Natural killer cell treated with Interleukin-12 subunit alpha and Interleukin-12 subunit beta and Interleukin-15 and Interleukin-18, amount 100 ng/mL, for 72 hours (primary cell): ENCODE measurements at regions not wholly inside any gene's neighbourhood (a gene's known extent, or its start where the extent isn't known, plus 50 kb on each side); places are given as distances from the start of the nearest gene placed in this dataset.

Experiments
- ATAC-seq, 2 donors: fragments of 150-1000 bp; cut with Tn5 transposase in 1 of 2; sonication (Bioruptor Pico), chemical (Tn5 transposase) in 1 of 2; 2 replicates each; pipeline ENCODE4 v1.10.0; 2021
- DNase-seq: peaks from one replicate; pipeline ENCODE4 v3.0.0; 2022; ENCODE audit warnings: low spot score
- H3K27ac Mint-ChIP-seq, 2 donors: 1 replicate in 1 of 2; 2 replicates in 1 of 2; pipeline ENCODE4 v1.8.0; 2022; ENCODE audit warnings: mixed read lengths in 2 of 2, mild to moderate bottlenecking in 1 of 2, moderate library complexity in 1 of 2
- H3K27me3 Mint-ChIP-seq, 2 donors: 1 replicate in 1 of 2; 2 replicates in 1 of 2; pipeline ENCODE4 v1.8.0; 2022; ENCODE audit warnings: mixed read lengths in 2 of 2
- H3K36me3 Mint-ChIP-seq: one replicate; pipeline ENCODE4 v1.8.0; 2022; ENCODE audit warnings: mixed read lengths
- H3K4me1 Mint-ChIP-seq, 2 donors: 1 replicate in 1 of 2; 2 replicates in 1 of 2; pipeline ENCODE4 v1.8.0; 2022; ENCODE audit warnings: low read depth in 2 of 2, mixed read lengths in 2 of 2, mild to moderate bottlenecking in 1 of 2
- H3K4me3 Mint-ChIP-seq: one replicate; pipeline ENCODE4 v1.8.0; 2022; ENCODE audit warnings: mixed read lengths
- H3K9me3 Mint-ChIP-seq: 2 replicates; pipeline ENCODE4 v1.8.0; 2022; ENCODE audit warnings: mixed read lengths

- peak overlapping the region; percentile 55 to 79 for H3K27ac Mint-ChIP-seq
- H3K4me3 Mint-ChIP-seq = no peak overlapping the region
- H3K4me1 Mint-ChIP-seq = peaks cover 36 to 39% of the 10 kb centered on the region in 2 donors
- no peaks in the 10 kb centered on the region for H3K9me3 Mint-ChIP-seq
- H3K27me3 Mint-ChIP-seq = no peaks in the 10 kb centered on the region
- ATAC-seq = peak in 1 of 2 donors; percentile 48
- H3K36me3 Mint-ChIP-seq = no peaks in the 10 kb centered on the region
- no peak for DNase-seq
Measured at GRCh38 chr10:110365356-110366143, 60.8 kb upstream of the SMNDC1 start.

GRCh38 chr10:110366635-110367034 lies 61.9 kb upstream of the SMNDC1 start:
- DNase-seq (no peak), ATAC-seq (no peak)
- Mint-ChIP-seq H3K27me3 (no peaks in the 10 kb centered on the region), H3K27ac (peak overlapping the region; percentile 55 to 79), H3K36me3 (no peaks in the 10 kb centered on the region), H3K9me3 (no peaks in the 10 kb centered on the region), H3K4me1 (peaks cover 31 to 38% of the 10 kb centered on the region in 2 donors), H3K4me3 (no peak overlapping the region)

- H3K4me3 Mint-ChIP-seq = peak overlapping the region; percentile 5
- no peaks in the 10 kb centered on the region for H3K9me3 Mint-ChIP-seq
- peaks cover 26 to 32% of the 10 kb centered on the region in 2 donors for H3K4me1 Mint-ChIP-seq
Measured at GRCh38 chr10:110368002-110368401, 63.3 kb upstream of the SMNDC1 start.

GRCh38 chr10:110368556-110368955 lies 63.8 kb upstream of the SMNDC1 start:
- Mint-ChIP-seq H3K27me3 (no peaks in the 10 kb centered on the region), H3K36me3 (no peaks in the 10 kb centered on the region), H3K9me3 (no peaks in the 10 kb centered on the region), H3K4me1 (peaks cover 21 to 31% of the 10 kb centered on the region in 2 donors), H3K27ac (peak overlapping the region; percentile 34 to 79), H3K4me3 (no peak overlapping the region)
- ATAC-seq (no peak), DNase-seq (no peak)

More at GRCh38 chr10:110368002-110368401, 63.3 kb upstream of the SMNDC1 start:
- ATAC-seq (peak; percentile 53 to 73), DNase-seq (no peak)
- H3K36me3 Mint-ChIP-seq = no peaks in the 10 kb centered on the region
- H3K27me3 Mint-ChIP-seq = no peaks in the 10 kb centered on the region
- peak overlapping the region; percentile 34 to 79 for H3K27ac Mint-ChIP-seq

GRCh38 chr10:110370006-110370405 lies 65.3 kb upstream of the SMNDC1 start:
- Mint-ChIP-seq H3K27ac (peak overlapping the region in 1 of 2 donors; percentile 29), H3K27me3 (no peaks in the 10 kb centered on the region), H3K9me3 (no peaks in the 10 kb centered on the region), H3K36me3 (no peaks in the 10 kb centered on the region), H3K4me1 (peaks cover 22 to 28% of the 10 kb centered on the region in 2 donors), H3K4me3 (no peak overlapping the region)
- DNase-seq (no peak), ATAC-seq (no peak)

- peaks cover 27 to 31% of the 10 kb centered on the region in 2 donors for H3K4me1 Mint-ChIP-seq
- no peaks in the 10 kb centered on the region for H3K36me3 Mint-ChIP-seq
- DNase-seq (no peak), ATAC-seq (no peak)
- H3K4me3 Mint-ChIP-seq = no peak overlapping the region
- H3K9me3 Mint-ChIP-seq = no peaks in the 10 kb centered on the region
- H3K27ac Mint-ChIP-seq = peak overlapping the region in 1 of 2 donors; percentile 82
- H3K27me3 Mint-ChIP-seq = peaks cover 0 to 5% of the 10 kb centered on the region in 2 donors
Measured at GRCh38 chr10:110372656-110373055, 67.9 kb upstream of the SMNDC1 start.

GRCh38 chr10:110373059-110373458 lies 68.3 kb upstream of the SMNDC1 start:
- DNase-seq (no peak), ATAC-seq (no peak)
- Mint-ChIP-seq H3K27ac (peak overlapping the region in 1 of 2 donors; percentile 82), H3K9me3 (no peaks in the 10 kb centered on the region), H3K4me3 (no peak overlapping the region), H3K27me3 (peaks cover 0 to 5% of the 10 kb centered on the region in 2 donors), H3K4me1 (peaks cover 27 to 29% of the 10 kb centered on the region in 2 donors), H3K36me3 (no peaks in the 10 kb centered on the region)

GRCh38 chr10:110373857-110374654 lies 69.3 kb upstream of the SMNDC1 start:
- no peak overlapping the region for H3K4me3 Mint-ChIP-seq
- peaks cover 23 to 30% of the 10 kb centered on the region in 2 donors for H3K4me1 Mint-ChIP-seq
- ATAC-seq (no peak), DNase-seq (no peak)
- H3K9me3 Mint-ChIP-seq = no peaks in the 10 kb centered on the region
- peaks cover 0 to 5% of the 10 kb centered on the region in 2 donors for H3K27me3 Mint-ChIP-seq
- no peaks in the 10 kb centered on the region for H3K36me3 Mint-ChIP-seq
- peak overlapping the region in 1 of 2 donors; percentile 82 for H3K27ac Mint-ChIP-seq

GRCh38 chr10:110375121-110375520 lies 70.4 kb upstream of the SMNDC1 start:
- H3K27ac Mint-ChIP-seq = peak overlapping the region in 1 of 2 donors; percentile 76
- no peak for ATAC-seq
- H3K27me3 Mint-ChIP-seq = peaks cover 0 to 5% of the 10 kb centered on the region in 2 donors
- DNase-seq = no peak
- no peaks in the 10 kb centered on the region for H3K9me3 Mint-ChIP-seq
- H3K4me1 Mint-ChIP-seq = peaks cover 28 to 30% of the 10 kb centered on the region in 2 donors
- H3K4me3 Mint-ChIP-seq = no peak overlapping the region
- H3K36me3 Mint-ChIP-seq = no peaks in the 10 kb centered on the region

- Mint-ChIP-seq H3K27ac (peak overlapping the region; percentile 21 to 87), H3K9me3 (no peaks in the 10 kb centered on the region), H3K4me3 (no peak overlapping the region), H3K4me1 (peaks cover 28 to 30% of the 10 kb centered on the region in 2 donors), H3K27me3 (peaks cover 0 to 5% of the 10 kb centered on the region in 2 donors), H3K36me3 (no peaks in the 10 kb centered on the region)
- DNase-seq (no peak), ATAC-seq (no peak)
Measured at GRCh38 chr10:110376021-110376766, 71.5 kb upstream of the SMNDC1 start.

GRCh38 chr10:110376767-110377160 lies 72.0 kb upstream of the SMNDC1 start:
- DNase-seq = no peak
- H3K36me3 Mint-ChIP-seq = no peaks in the 10 kb centered on the region
- H3K27me3 Mint-ChIP-seq = peaks cover 0 to 5% of the 10 kb centered on the region in 2 donors
- H3K4me3 Mint-ChIP-seq = no peak overlapping the region
- no peak for ATAC-seq
- no peaks in the 10 kb centered on the region for H3K9me3 Mint-ChIP-seq
- peaks cover 28 to 30% of the 10 kb centered on the region in 2 donors for H3K4me1 Mint-ChIP-seq
- H3K27ac Mint-ChIP-seq = peak overlapping the region; percentile 21 to 87

GRCh38 chr10:110378006-110378405 lies 73.3 kb upstream of the SMNDC1 start:
- ATAC-seq = no peak
- Mint-ChIP-seq H3K27ac (no peak overlapping the region), H3K4me1 (peaks cover 28 to 30% of the 10 kb centered on the region in 2 donors), H3K36me3 (no peaks in the 10 kb centered on the region), H3K27me3 (peaks cover 0 to 5% of the 10 kb centered on the region in 2 donors), H3K4me3 (no peak overlapping the region), H3K9me3 (no peaks in the 10 kb centered on the region)
- no peak for DNase-seq

- Mint-ChIP-seq H3K4me3 (no peak overlapping the region), H3K4me1 (peaks cover 28 to 30% of the 10 kb centered on the region in 2 donors), H3K9me3 (no peaks in the 10 kb centered on the region), H3K36me3 (no peaks in the 10 kb centered on the region), H3K27ac (peak overlapping the region in 1 of 2 donors; percentile 20), H3K27me3 (peaks cover 0 to 5% of the 10 kb centered on the region in 2 donors)
- DNase-seq = no peak
- ATAC-seq = no peak
Measured at GRCh38 chr10:110378533-110379108, 73.9 kb upstream of the SMNDC1 start.
